ENCODE measurements at regions not wholly inside any gene's neighbourhood (a gene's known extent, or its start where the extent isn't known, plus 50 kb on each side); places are given as distances from the start of the nearest gene placed in this dataset.
"Not testable (repeated sequence)": the region's sequence is repeated elsewhere in the genome, so short reads cannot be mapped to it uniquely, and the experiment has no call there.

GRCh38 chr17:71024969-71025368 is 855.6 kb downstream of the KCNJ2 start:
- BruUV-seq (replicated peaks): no TSS peak
- ChIA-PET CTCF (no interaction called here), POLR2A (ENCODE audit: unreplicated experiment) (no interaction called here)
- Histone ChIP-seq H3F3A (ENCODE audit: low read length, unreplicated experiment) (no peaks in the 10 kb centered on the region), H3K4me1 (ENCODE audit: insufficient read depth, low read length) (no peaks in the 10 kb centered on the region), H3K4me2 (ENCODE audit: low read length) (no peak overlapping the region), H3K36me3 (ENCODE audit: low read depth, low read length) (no peaks in the 10 kb centered on the region), H3K9ac (ENCODE audit: low read length) (no peak overlapping the region), H3K9me2 (replicated peaks; ENCODE audit: low read length) (no peaks in the 10 kb centered on the region), H3K27ac (ENCODE audit: low read length) (no peak overlapping the region), H2AFZ (ENCODE audit: low read length) (no peak overlapping the region), H4K20me1 (ENCODE audit: low read length) (no peaks in the 10 kb centered on the region), H3K4me3 (ENCODE audit: low read length) (no peak overlapping the region), H3K9me3 (ENCODE audit: low read length) (no peaks in the 10 kb centered on the region), H3K79me2 (ENCODE audit: low read length) (no peaks in the 10 kb centered on the region), H3K27me3 (ENCODE audit: low read length) (peaks cover 27% of the 10 kb centered on the region)
- intact Hi-C loops (cut with micrococcal nuclease): no loop called here
- no peak for ATAC-seq
- TF ChIP-seq EZH2phosphoT487 (IDR thresholded peaks at IDR 0.05; ENCODE audit: borderline replicate concordance, low read length): no peak
- TF ChIP-seq CTCF (conservative IDR thresholded peaks at IDR 0.05; ENCODE audit: low read depth, low read length): no peak
- no peak for TF ChIP-seq EZH2 (IDR thresholded peaks at IDR 0.05; ENCODE audit: low read length, unreplicated experiment)
- no peak for DNase-seq

- no peaks in the 10 kb centered on the region for H3K9me2 ChIP-seq (replicated peaks; ENCODE audit: low read length)
- intact Hi-C loops (cut with micrococcal nuclease): no loop called here
- H3K27me3 ChIP-seq (ENCODE audit: low read length): peaks cover 8% of the 10 kb centered on the region
- H3K4me2 ChIP-seq (ENCODE audit: low read length): no peak overlapping the region
- no peaks in the 10 kb centered on the region for H3K4me1 ChIP-seq (ENCODE audit: insufficient read depth, low read length)
- H3K4me3 ChIP-seq (ENCODE audit: low read length): no peak overlapping the region
- H3K9me3 ChIP-seq (ENCODE audit: low read length): no peaks in the 10 kb centered on the region
- DNase-seq: no peak
- H2AFZ ChIP-seq (ENCODE audit: low read length): no peak overlapping the region
- CTCF ChIA-PET: no interaction called here
- no peaks in the 10 kb centered on the region for H3F3A ChIP-seq (ENCODE audit: low read length, unreplicated experiment)
- no peak for ATAC-seq
- no peak for TF ChIP-seq EZH2 (IDR thresholded peaks at IDR 0.05; ENCODE audit: low read length, unreplicated experiment)
- TF ChIP-seq EZH2phosphoT487 (IDR thresholded peaks at IDR 0.05; ENCODE audit: borderline replicate concordance, low read length): no peak
- TF ChIP-seq CTCF (conservative IDR thresholded peaks at IDR 0.05; ENCODE audit: low read depth, low read length): no peak
- H3K36me3 ChIP-seq (ENCODE audit: low read depth, low read length): no peaks in the 10 kb centered on the region
- no peak overlapping the region for H3K27ac ChIP-seq (ENCODE audit: low read length)
- H3K9ac ChIP-seq (ENCODE audit: low read length): no peak overlapping the region
- BruUV-seq (replicated peaks): no TSS peak
- POLR2A ChIA-PET (ENCODE audit: unreplicated experiment): no interaction called here
- no peaks in the 10 kb centered on the region for H3K79me2 ChIP-seq (ENCODE audit: low read length)
- H4K20me1 ChIP-seq (ENCODE audit: low read length): no peaks in the 10 kb centered on the region
These were observed 859.9 kb downstream of the KCNJ2 start for GRCh38 chr17:71029246-71029645.

DNA sequence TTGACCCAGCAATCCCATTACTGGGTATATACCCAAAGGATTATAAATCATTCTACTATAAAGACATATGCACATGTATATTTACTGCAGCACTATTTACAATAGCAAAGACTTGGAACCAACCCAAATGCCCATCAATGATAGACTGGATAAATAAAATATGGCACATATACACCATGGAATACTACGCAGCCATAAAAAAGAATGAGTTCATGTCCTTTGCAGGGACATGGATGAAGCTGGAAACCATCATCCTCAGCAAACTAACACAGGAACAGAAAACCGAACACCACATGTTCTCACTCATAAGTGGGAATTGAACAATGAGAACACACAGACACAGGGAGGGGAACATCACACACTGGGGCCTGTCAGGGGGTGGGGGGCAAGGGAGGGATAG is 862.0 kb downstream of the KCNJ2 start:
- DNase-seq; CTCF ChIA-PET; H3F3A ChIP-seq (ENCODE audit: low read length, unreplicated experiment); H3K4me3 ChIP-seq (ENCODE audit: low read length); POLR2A ChIA-PET (ENCODE audit: unreplicated experiment); H3K4me2 ChIP-seq (ENCODE audit: low read length); H3K9ac ChIP-seq (ENCODE audit: low read length); H3K9me2 ChIP-seq (replicated peaks; ENCODE audit: low read length); H3K27me3 ChIP-seq (ENCODE audit: low read length); H4K20me1 ChIP-seq (ENCODE audit: low read length); H3K27ac ChIP-seq (ENCODE audit: low read length); ATAC-seq; H3K4me1 ChIP-seq (ENCODE audit: insufficient read depth, low read length); H2AFZ ChIP-seq (ENCODE audit: low read length); H3K9me3 ChIP-seq (ENCODE audit: low read length); intact Hi-C loops (cut with micrococcal nuclease); H3K79me2 ChIP-seq (ENCODE audit: low read length); H3K36me3 ChIP-seq (ENCODE audit: low read depth, low read length); BruUV-seq (replicated peaks): not testable (repeated sequence)
